ENCODE measurements at regions not wholly inside any gene's neighbourhood (a gene's known extent, or its start where the extent isn't known, plus 50 kb on each side); places are given as distances from the start of the nearest gene placed in this dataset.
A peak's percentile ranks its signal among the peaks of the same experiment; 100 is the strongest.

GRCh38 chr2:198387677-198388076, 583.3 kb downstream of the PLCL1 start:
- no peak for DNase-seq

DNA sequence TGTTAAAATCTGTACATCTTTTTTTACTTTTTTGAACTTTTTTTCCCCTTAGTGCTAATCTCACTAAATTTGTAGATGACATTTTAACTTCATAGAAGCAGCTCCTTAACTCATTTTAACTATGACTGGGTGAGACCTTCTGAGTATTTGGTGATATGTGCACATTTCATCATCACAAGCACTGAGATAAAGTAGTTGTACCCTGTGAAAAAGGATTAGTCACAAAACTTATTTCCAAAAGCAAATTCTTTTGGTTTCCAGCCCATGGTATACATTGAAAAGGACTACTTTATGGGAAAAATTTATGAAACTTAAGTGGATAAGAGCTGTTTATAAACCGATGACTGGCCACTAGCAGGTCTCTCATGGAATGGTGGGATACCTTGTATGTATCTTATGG, 581.5 kb downstream of the PLCL1 start:
- no peak for DNase-seq

DNA sequence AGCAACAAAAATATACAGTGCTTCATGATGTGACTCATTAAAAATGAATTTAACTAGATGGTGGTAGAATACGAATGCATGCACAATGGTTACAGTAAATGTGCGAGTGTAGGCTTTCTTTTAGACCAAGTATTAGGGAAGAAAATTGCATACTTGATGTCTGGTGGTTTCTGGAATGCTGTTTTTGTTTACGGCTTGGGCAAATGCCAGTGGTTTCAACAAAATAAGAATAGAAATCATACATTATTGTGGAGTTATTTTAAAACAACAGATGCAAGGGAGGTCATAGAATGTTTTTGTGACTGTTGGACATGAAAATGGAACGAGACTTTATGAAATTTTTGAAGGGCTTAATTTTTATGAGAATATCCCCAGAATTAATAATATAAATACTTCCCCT, 580.9 kb downstream of the PLCL1 start:
- DNase-seq: no peak

DNA sequence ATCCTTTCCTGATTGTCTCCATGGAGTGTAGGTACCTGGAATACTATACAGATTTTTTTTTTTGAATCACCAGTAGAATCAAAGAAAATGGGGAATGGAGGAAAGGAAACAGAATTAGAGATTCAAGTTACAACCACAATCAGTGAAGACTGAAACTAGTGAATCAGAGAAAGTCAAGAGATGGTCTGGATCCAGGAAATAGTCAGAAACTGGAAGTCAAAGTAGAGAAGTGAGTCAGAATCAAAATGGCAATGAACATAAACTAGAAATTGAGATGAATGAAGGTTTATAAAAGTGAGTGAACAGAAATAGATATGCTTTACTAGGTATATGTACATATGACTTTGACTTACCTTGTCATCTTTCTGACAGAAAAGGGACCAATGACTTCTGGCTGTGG, 579.0 kb downstream of the PLCL1 start:
- DNase-seq: no peak

GRCh38 chr2:198382811-198383210, 578.4 kb downstream of the PLCL1 start:
- DNase-seq: no peak

GRCh38 chr2:198376677-198377076, 572.3 kb downstream of the PLCL1 start:
- DNase-seq: no peak

GRCh38 chr2:198375083-198375410, 570.7 kb downstream of the PLCL1 start:
- DNase-seq: no peak

GRCh38 chr2:198374375-198375082, 570.1 kb downstream of the PLCL1 start:
- peak; percentile 14 for DNase-seq

GRCh38 chr2:198371921-198372543, 567.6 kb downstream of the PLCL1 start:
- DNase-seq: no peak

GRCh38 chr2:198371329-198371728, 566.9 kb downstream of the PLCL1 start:
- no peak for DNase-seq

GRCh38 chr2:198368089-198368488, 563.7 kb downstream of the PLCL1 start:
- no peak for DNase-seq

- no peak for DNase-seq
Observed at GRCh38 chr2:198362740-198363139, 558.3 kb downstream of the PLCL1 start.

- no peak for DNase-seq
Observed at GRCh38 chr2:198359308-198359707, 554.9 kb downstream of the PLCL1 start.

DNA sequence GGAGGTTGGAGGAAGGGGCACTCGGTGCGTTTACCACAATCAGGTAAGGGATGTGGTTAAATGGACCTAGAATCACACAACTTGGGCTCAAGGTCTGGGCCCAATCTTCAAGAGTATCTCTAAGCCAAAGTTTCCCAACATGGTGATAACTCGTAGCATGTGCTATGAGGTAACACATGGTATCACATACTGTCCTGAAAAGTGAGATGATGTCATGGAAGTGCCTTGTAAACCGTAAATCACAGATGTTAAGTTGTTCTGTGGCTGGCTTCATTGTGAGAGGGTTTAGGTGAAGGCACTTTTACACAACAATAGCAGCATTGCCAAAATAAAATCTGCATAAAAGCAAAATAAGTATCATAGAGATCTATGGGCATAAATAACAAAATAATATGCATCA, 551.8 kb downstream of the PLCL1 start:
- DNase-seq: no peak

- DNase-seq: no peak
Observed at GRCh38 chr2:198351647-198352046, 547.3 kb downstream of the PLCL1 start.

- no peak for DNase-seq
Observed at GRCh38 chr2:198347946-198348345, 543.6 kb downstream of the PLCL1 start.

DNA sequence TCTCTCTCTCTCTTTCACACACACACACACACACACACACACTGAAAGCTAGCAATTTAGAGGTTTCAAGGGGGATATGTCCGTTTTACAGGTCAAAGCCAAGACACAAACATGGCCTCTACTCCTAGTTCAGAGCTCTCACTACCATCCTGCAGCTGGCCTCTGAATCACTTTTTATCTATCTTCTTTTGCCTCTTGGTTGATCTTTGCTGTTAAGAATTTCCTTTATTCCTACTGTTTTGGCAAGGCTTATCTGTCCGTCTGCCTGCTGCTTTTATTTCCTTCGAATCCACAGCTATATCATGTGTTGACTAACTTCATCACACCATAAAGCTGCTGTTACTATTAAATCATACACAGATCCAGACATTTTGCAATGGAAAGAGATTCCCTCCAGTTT, 543.0 kb downstream of the PLCL1 start:
- no peak for DNase-seq

DNA sequence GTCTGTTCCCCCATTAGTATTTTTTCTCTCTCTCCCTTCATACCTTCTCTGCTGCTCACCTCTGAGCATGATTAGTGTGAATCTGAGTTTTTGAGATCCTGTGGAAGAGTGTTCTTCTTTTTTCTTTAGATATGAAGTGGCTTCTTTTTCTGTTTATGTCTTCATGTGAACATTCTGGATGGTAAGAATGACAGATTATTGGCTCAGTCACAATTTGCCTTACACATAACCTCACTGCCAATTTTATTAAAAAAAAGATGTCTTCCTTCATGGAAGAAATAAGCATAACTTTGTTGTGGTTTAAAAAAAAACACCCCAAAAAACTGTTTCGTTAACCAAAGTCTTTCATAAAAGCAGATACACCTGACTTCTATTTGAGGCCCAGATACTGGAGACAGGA, 539.1 kb downstream of the PLCL1 start:
- no peak for DNase-seq

DNA sequence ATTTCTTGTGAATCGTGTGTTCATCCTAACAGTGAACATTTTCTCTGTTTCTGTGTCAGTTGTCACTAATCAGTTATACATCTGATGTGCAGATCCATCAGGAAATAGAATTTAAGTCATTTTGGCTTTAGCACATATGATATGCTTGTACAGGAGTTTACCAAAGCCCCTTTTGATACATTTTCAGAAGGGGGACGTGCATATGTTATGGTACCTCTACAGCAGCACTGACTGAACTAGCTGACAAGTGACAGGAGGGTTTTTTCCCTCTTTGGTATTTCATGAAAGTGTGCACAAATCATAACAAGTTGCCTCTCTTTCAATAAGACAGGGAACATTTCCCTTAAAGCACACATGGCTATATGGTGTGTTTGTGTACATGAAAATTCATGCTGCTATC, 536.5 kb downstream of the PLCL1 start:
- no peak for DNase-seq

DNA sequence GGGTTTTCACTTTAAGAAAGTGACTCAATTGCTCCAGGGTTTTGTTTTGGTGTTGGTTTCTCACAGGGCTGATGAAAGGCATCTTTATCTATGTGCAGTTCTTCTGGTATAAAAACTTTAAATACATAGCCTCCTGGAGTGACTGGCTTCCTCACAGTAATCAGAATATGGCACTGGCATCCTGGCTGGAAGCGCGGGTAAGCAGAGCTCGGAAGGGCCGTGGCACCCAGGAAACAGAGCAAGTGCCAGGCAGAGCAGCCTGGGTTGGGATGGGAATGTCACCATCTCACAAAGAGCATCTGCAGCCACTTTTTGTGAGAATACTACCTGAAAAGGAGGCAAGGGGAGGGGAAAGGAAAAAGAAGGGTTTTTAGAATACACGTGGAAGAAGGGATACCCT, 534.7 kb downstream of the PLCL1 start:
- no peak for DNase-seq

DNA sequence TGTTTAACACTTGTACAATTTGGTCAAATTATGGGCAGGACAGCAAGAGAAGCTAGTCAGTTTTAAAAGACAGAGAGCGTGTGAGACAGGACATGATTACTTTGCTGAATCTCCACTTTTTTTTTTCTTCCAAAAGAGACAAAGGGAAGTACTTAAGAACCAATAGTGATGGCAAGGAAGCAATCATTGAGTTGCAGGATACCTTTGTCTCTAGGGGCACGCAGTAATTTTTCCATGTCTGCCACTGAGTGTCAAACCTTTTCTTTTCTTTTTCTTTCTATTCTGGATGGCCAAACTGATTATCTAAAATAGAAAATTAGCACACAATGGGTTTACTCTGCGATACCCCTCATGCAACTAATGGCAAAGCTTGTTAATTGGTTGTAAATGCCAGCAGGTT, 533.0 kb downstream of the PLCL1 start:
- no peak for DNase-seq

DNA sequence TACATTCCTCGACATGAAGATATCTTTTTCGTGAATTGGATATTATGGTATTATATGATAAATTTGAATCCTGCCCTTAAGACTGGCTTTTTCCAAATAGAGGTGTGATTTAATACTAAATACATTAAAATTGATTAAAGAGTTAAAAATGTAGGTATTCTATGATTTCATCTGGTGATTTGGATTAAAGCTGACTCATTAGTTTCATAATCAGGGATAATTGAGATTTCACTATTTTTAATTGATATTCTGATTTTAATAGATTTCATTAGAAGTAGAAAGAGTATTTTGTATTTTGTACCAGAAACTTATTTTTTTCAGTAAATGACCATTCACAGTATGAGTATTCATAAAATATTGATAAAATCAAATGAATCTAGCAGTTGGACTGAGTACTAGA, 524.1 kb downstream of the PLCL1 start:
- DNase-seq: no peak

DNA sequence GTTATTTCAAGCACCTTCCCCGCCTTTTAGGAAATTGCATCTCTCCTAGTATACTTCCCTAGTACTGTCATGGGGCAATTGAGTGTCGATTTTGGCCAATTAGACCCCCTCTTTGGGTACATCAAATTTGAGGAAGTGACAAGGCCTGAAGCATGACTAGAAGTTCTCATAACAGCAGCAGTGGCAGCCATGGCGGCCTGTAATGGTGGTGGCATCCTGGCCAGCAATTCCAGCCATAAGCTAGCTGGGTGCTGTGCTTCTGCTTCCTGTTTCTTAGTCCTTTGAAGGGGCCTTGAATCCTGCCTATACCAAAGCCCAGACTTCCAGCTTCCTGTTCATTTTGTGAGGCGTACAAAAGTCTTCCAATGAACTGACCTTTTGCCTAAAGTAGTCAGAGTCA, 523.1 kb downstream of the PLCL1 start:
- DNase-seq: no peak

DNA sequence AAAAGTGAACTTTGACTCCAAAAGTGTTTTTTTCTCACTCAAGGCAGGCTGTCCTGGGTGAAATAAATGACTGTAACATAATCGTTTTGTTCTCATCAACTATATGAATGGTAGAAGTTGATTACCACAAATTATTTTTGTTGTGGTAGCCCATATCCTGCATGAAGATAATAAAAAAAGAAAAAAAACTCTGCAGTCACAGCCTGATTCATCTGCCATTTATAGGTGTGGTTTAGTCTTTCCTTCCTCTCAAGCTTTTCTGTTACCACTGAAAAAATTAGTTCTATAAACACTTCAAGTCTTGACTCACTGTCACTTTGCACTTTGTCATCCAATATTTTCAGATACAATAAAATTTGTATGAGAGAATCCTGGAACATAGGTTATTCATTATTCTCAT, 522.0 kb downstream of the PLCL1 start:
- no peak for DNase-seq

DNA sequence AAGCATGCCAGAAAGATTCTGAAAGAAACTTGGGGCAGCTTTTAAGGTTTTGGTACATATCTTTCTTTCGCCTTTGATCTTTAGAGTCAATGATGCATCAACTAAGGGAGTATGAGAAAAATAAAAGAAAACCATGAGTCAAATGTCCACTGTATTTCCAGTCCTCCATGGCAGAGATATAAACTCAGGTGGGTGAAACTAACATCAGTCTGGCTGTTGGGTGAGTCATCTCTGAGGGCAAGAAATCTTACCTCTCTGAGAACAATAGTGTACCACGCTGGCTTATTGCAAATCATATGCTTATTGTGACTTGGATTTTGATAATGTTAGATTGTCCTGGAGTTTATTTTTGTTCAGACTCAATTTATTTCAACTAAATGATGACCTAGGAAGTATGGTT, 521.0 kb downstream of the PLCL1 start:
- DNase-seq: no peak
